ENCODE measurements at regions not wholly inside any gene's neighbourhood (a gene's known extent, or its start where the extent isn't known, plus 50 kb on each side); places are given as distances from the start of the nearest gene placed in this dataset.

- Histone ChIP-seq H3K4me3 (ENCODE audit: low read depth, low read length) (no peak overlapping the region), H2AK5ac (ENCODE audit: low read length) (no peak overlapping the region), H3K4me2 (ENCODE audit: low read length) (no peak overlapping the region), H2BK120ac (ENCODE audit: insufficient read depth, low read length, poor library complexity) (no peak overlapping the region), H3K4me1 (ENCODE audit: control insufficient read depth in 1 of 2, insufficient read depth in 2 of 2, low read length in 2 of 2) (no peaks in the 10 kb centered on the region), H3K4ac (ENCODE audit: low read depth, low read length) (no peak overlapping the region), H4K12ac (ENCODE audit: low read depth, low read length) (no peak overlapping the region), H4K8ac (ENCODE audit: low read depth, low read length) (no peak overlapping the region), H2BK12ac (ENCODE audit: low read length) (no peak overlapping the region), H4K91ac (ENCODE audit: low read depth, low read length) (no peak overlapping the region), H3K79me2 (ENCODE audit: control insufficient read depth, insufficient read depth, low read length, poor library complexity) (no peaks in the 10 kb centered on the region), H3K23ac (ENCODE audit: low read length) (no peak overlapping the region), H3K79me1 (ENCODE audit: low read length) (no peaks in the 10 kb centered on the region), H3K14ac (ENCODE audit: low read length) (no peak overlapping the region), H3K36me3 (ENCODE audit: control insufficient read depth in 1 of 2, insufficient read depth in 2 of 2, low read length in 2 of 2) (no peaks in the 10 kb centered on the region), H3K27me3 (ENCODE audit: insufficient read depth, low read length) (no peaks in the 10 kb centered on the region), H2BK5ac (ENCODE audit: low read depth, low read length, poor library complexity) (no peak overlapping the region), H3K9ac (ENCODE audit: low read length) (no peak overlapping the region), H2AFZ (ENCODE audit: insufficient read depth, low read length, poor library complexity) (no peak overlapping the region), H3K27ac (ENCODE audit: low read depth, low read length) (no peak overlapping the region), H3K18ac (ENCODE audit: low read length) (no peak overlapping the region), H3K9me3 (ENCODE audit: insufficient read depth, low read depth, low read length) (no peaks in the 10 kb centered on the region)
- no CpG with 5 or more reads among the region's 3 CpGs for WGBS (ENCODE audit: extremely low coverage, insufficient coverage, insufficient read length)
- DNase-seq = no peak
These were observed 1596.6 kb downstream of the SLITRK5 start for GRCh38 chr13:89267734-89268133.

GRCh38 chr13:89269737-89270136 lies 1598.6 kb downstream of the SLITRK5 start:
- Histone ChIP-seq H3K4me1 (ENCODE audit: control insufficient read depth in 1 of 2, insufficient read depth in 2 of 2, low read length in 2 of 2) (no peaks in the 10 kb centered on the region), H2BK5ac (ENCODE audit: low read depth, low read length, poor library complexity) (no peak overlapping the region), H3K23ac (ENCODE audit: low read length) (no peak overlapping the region), H3K79me1 (ENCODE audit: low read length) (no peaks in the 10 kb centered on the region), H2BK120ac (ENCODE audit: insufficient read depth, low read length, poor library complexity) (no peak overlapping the region), H3K27me3 (ENCODE audit: insufficient read depth, low read length) (no peaks in the 10 kb centered on the region), H4K12ac (ENCODE audit: low read depth, low read length) (no peak overlapping the region), H4K8ac (ENCODE audit: low read depth, low read length) (no peak overlapping the region), H3K18ac (ENCODE audit: low read length) (no peak overlapping the region), H2AFZ (ENCODE audit: insufficient read depth, low read length, poor library complexity) (no peak overlapping the region), H3K27ac (ENCODE audit: low read depth, low read length) (no peak overlapping the region), H3K4me2 (ENCODE audit: low read length) (no peak overlapping the region), H3K36me3 (ENCODE audit: control insufficient read depth in 1 of 2, insufficient read depth in 2 of 2, low read length in 2 of 2) (no peaks in the 10 kb centered on the region), H3K9me3 (ENCODE audit: insufficient read depth, low read depth, low read length) (no peaks in the 10 kb centered on the region), H3K4me3 (ENCODE audit: low read depth, low read length) (no peak overlapping the region), H3K4ac (ENCODE audit: low read depth, low read length) (no peak overlapping the region), H2BK12ac (ENCODE audit: low read length) (no peak overlapping the region), H2AK5ac (ENCODE audit: low read length) (no peak overlapping the region), H3K14ac (ENCODE audit: low read length) (no peak overlapping the region), H3K9ac (ENCODE audit: low read length) (no peak overlapping the region), H4K91ac (ENCODE audit: low read depth, low read length) (no peak overlapping the region), H3K79me2 (ENCODE audit: control insufficient read depth, insufficient read depth, low read length, poor library complexity) (no peaks in the 10 kb centered on the region)
- no CpG with 5 or more reads among the region's 2 CpGs for WGBS (ENCODE audit: extremely low coverage, insufficient coverage, insufficient read length)
- no peak for DNase-seq

GRCh38 chr13:89270736-89271135 lies 1599.6 kb downstream of the SLITRK5 start:
- no peak overlapping the region for H2AK5ac ChIP-seq (ENCODE audit: low read length)
- no peaks in the 10 kb centered on the region for H3K9me3 ChIP-seq (ENCODE audit: insufficient read depth, low read depth, low read length)
- H3K79me1 ChIP-seq (ENCODE audit: low read length) = no peaks in the 10 kb centered on the region
- H3K18ac ChIP-seq (ENCODE audit: low read length) = no peak overlapping the region
- no CpG with 5 or more reads among the region's 3 CpGs for WGBS (ENCODE audit: extremely low coverage, insufficient coverage, insufficient read length)
- no peak overlapping the region for H3K14ac ChIP-seq (ENCODE audit: low read length)
- no peak overlapping the region for H3K4ac ChIP-seq (ENCODE audit: low read depth, low read length)
- no peak overlapping the region for H3K4me3 ChIP-seq (ENCODE audit: low read depth, low read length)
- no peak overlapping the region for H2BK120ac ChIP-seq (ENCODE audit: insufficient read depth, low read length, poor library complexity)
- no peaks in the 10 kb centered on the region for H3K27me3 ChIP-seq (ENCODE audit: insufficient read depth, low read length)
- no peak for DNase-seq
- no peak overlapping the region for H4K91ac ChIP-seq (ENCODE audit: low read depth, low read length)
- no peak overlapping the region for H4K12ac ChIP-seq (ENCODE audit: low read depth, low read length)
- H3K4me2 ChIP-seq (ENCODE audit: low read length) = no peak overlapping the region
- no peak overlapping the region for H2BK5ac ChIP-seq (ENCODE audit: low read depth, low read length, poor library complexity)
- no peaks in the 10 kb centered on the region for H3K36me3 ChIP-seq (ENCODE audit: control insufficient read depth in 1 of 2, insufficient read depth in 2 of 2, low read length in 2 of 2)
- H2AFZ ChIP-seq (ENCODE audit: insufficient read depth, low read length, poor library complexity) = no peak overlapping the region
- no peaks in the 10 kb centered on the region for H3K4me1 ChIP-seq (ENCODE audit: control insufficient read depth in 1 of 2, insufficient read depth in 2 of 2, low read length in 2 of 2)
- no peak overlapping the region for H4K8ac ChIP-seq (ENCODE audit: low read depth, low read length)
- H3K79me2 ChIP-seq (ENCODE audit: control insufficient read depth, insufficient read depth, low read length, poor library complexity) = no peaks in the 10 kb centered on the region
- no peak overlapping the region for H3K23ac ChIP-seq (ENCODE audit: low read length)
- no peak overlapping the region for H3K9ac ChIP-seq (ENCODE audit: low read length)
- no peak overlapping the region for H2BK12ac ChIP-seq (ENCODE audit: low read length)
- no peak overlapping the region for H3K27ac ChIP-seq (ENCODE audit: low read depth, low read length)

- Histone ChIP-seq H4K12ac (ENCODE audit: low read depth, low read length) (no peak overlapping the region), H3K4me1 (ENCODE audit: control insufficient read depth in 1 of 2, insufficient read depth in 2 of 2, low read length in 2 of 2) (no peaks in the 10 kb centered on the region), H3K27ac (ENCODE audit: low read depth, low read length) (no peak overlapping the region), H2BK12ac (ENCODE audit: low read length) (no peak overlapping the region), H3K14ac (ENCODE audit: low read length) (no peak overlapping the region), H3K27me3 (ENCODE audit: insufficient read depth, low read length) (no peaks in the 10 kb centered on the region), H3K79me1 (ENCODE audit: low read length) (no peaks in the 10 kb centered on the region), H3K9ac (ENCODE audit: low read length) (no peak overlapping the region), H3K4me3 (ENCODE audit: low read depth, low read length) (no peak overlapping the region), H2BK5ac (ENCODE audit: low read depth, low read length, poor library complexity) (no peak overlapping the region), H2AK5ac (ENCODE audit: low read length) (no peak overlapping the region), H4K91ac (ENCODE audit: low read depth, low read length) (no peak overlapping the region), H4K8ac (ENCODE audit: low read depth, low read length) (no peak overlapping the region), H3K23ac (ENCODE audit: low read length) (no peak overlapping the region), H3K9me3 (ENCODE audit: insufficient read depth, low read depth, low read length) (no peaks in the 10 kb centered on the region), H3K36me3 (ENCODE audit: control insufficient read depth in 1 of 2, insufficient read depth in 2 of 2, low read length in 2 of 2) (no peaks in the 10 kb centered on the region), H3K4ac (ENCODE audit: low read depth, low read length) (no peak overlapping the region), H3K79me2 (ENCODE audit: control insufficient read depth, insufficient read depth, low read length, poor library complexity) (no peaks in the 10 kb centered on the region), H3K4me2 (ENCODE audit: low read length) (no peak overlapping the region), H3K18ac (ENCODE audit: low read length) (no peak overlapping the region), H2AFZ (ENCODE audit: insufficient read depth, low read length, poor library complexity) (no peak overlapping the region), H2BK120ac (ENCODE audit: insufficient read depth, low read length, poor library complexity) (no peak overlapping the region)
- no peak for DNase-seq
- WGBS (ENCODE audit: extremely low coverage, insufficient coverage, insufficient read length) = no CpG with 5 or more reads among the region's 5 CpGs
These were observed 1608.2 kb downstream of the SLITRK5 start for GRCh38 chr13:89279374-89279773.

Data from trophoblast cell (in vitro differentiated cells and primary cell).